DND-41 (cell line): ENCODE measurements at regions not wholly inside any gene's neighbourhood (a gene's known extent, or its start where the extent isn't known, plus 50 kb on each side); places are given as distances from the start of the nearest gene placed in this dataset.

Experiments used
- ATAC-seq: fragments of 200-7000 bp; cut with Tn5 transposase; 3 replicates; pipeline ENCODE4 v1.9.1; 2021; ENCODE audit warnings: low read depth; ENCODE audit not compliant: insufficient read depth
- DNase-seq: peaks from one replicate; pipeline ENCODE4 v3.0.0-alpha.2; 2020
- H2AFZ ChIP-seq: 2 replicates; pipeline ENCODE4 v1.6.0; 2012; ENCODE audit warnings: low read depth, low read length
- H3K27ac ChIP-seq: 2 replicates; pipeline ENCODE4 v1.5.1; 2012; ENCODE audit warnings: low read length, inconsistent platforms
- H3K27me3 ChIP-seq: fragments of 200-600 bp; sonication (generic); 2 replicates; pipeline ENCODE4 v1.6.0; 2012; ENCODE audit warnings: low read length, mild to moderate bottlenecking, inconsistent platforms; ENCODE audit not compliant: insufficient read depth, poor library complexity
- H3K36me3 ChIP-seq: 2 replicates; pipeline ENCODE4 v1.5.1; 2012; ENCODE audit warnings: low read length, inconsistent platforms; ENCODE audit not compliant: insufficient read depth
- H3K4me1 ChIP-seq: 2 replicates; pipeline ENCODE4 v1.5.1; 2012; ENCODE audit warnings: mild to moderate bottlenecking, low read length; ENCODE audit not compliant: insufficient read depth
- H3K4me2 ChIP-seq: 2 replicates; pipeline ENCODE4 v1.6.0; 2012; ENCODE audit warnings: mild to moderate bottlenecking, moderate library complexity, low read length, inconsistent platforms; ENCODE audit not compliant: insufficient read depth
- H3K4me3 ChIP-seq, 2 experiments: fragments of 200-600 bp in 1 of 2; shearing (Covaris generic) in 1 of 2; 2 replicates each; pipeline ENCODE4 v1.5.1; 2012 to 2016; ENCODE audit warnings: inconsistent platforms in 2 of 2, low read length in 2 of 2, mild to moderate bottlenecking in 2 of 2, low read depth in 1 of 2, moderate library complexity in 1 of 2
- H3K79me2 ChIP-seq: 2 replicates; pipeline ENCODE4 v1.6.0; 2012; ENCODE audit warnings: low read length, inconsistent platforms; ENCODE audit not compliant: insufficient read depth
- H3K9ac ChIP-seq: 2 replicates; pipeline ENCODE4 v1.6.0; 2012; ENCODE audit warnings: low read depth, mild to moderate bottlenecking, inconsistent platforms, low read length, moderate library complexity
- H3K9me3 ChIP-seq: 2 replicates; pipeline ENCODE4 v1.5.1; 2012; ENCODE audit warnings: low read length, moderate library complexity, mild to moderate bottlenecking, inconsistent platforms; ENCODE audit not compliant: insufficient read depth, severe bottlenecking
- H4K20me1 ChIP-seq: 2 replicates; pipeline ENCODE4 v1.6.0; 2012; ENCODE audit warnings: low read length; ENCODE audit not compliant: insufficient read depth
- CTCF ChIP-seq: IDR thresholded peaks from 2 replicates; pipeline ENCODE4 v1.5.1; 2012; ENCODE audit warnings: borderline replicate concordance, low read length, moderate library complexity, mild to moderate bottlenecking; ENCODE audit not compliant: poor library complexity, severe bottlenecking; ENCODE audit errors: extremely low read depth
- EZH2 ChIP-seq: IDR thresholded peaks from 3 replicates; pipeline ENCODE4 v1.6.1; 2012; ENCODE audit warnings: borderline replicate concordance, low read depth, mild to moderate bottlenecking, moderate library complexity, low read length, inconsistent platforms; ENCODE audit not compliant: severe bottlenecking

DNA sequence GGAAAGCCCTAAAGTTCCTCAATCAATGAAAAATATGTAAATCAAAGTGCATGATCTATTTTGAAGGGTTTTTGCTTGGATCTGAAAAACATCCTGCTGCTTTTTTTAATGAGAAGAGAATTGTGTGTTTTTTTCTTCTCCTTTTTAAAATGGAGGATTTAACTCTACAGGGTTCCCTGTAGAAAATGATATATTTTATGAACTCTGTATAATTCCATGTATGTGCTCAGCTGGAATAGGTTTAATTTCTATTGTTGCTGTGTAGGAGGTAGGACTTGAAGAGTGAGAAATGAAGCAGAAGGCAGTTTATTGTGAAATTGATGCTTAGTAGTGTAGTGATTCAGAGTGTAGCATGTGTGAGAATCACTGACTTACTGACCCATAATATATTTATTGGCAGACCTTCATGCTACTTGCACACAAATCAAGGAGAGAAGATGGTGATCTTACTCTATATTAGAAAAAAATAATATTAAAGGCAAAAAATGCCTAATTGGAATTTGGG, 286.8 kb upstream of the FSTL5 start:
- no peaks in the 10 kb centered on the region for H3K9me3 ChIP-seq
- no peak for TF ChIP-seq CTCF
- TF ChIP-seq EZH2, result no peak
- no peak overlapping the region for H3K9ac ChIP-seq
- no peak overlapping the region for H2AFZ ChIP-seq
- H3K36me3 ChIP-seq, result no peaks in the 10 kb centered on the region
- no peak overlapping the region for H3K4me2 ChIP-seq
- no peak for ATAC-seq
- H3K79me2 ChIP-seq, result no peaks in the 10 kb centered on the region
- no peaks in the 10 kb centered on the region for H3K27me3 ChIP-seq
- no peak overlapping the region for H3K27ac ChIP-seq
- DNase-seq, result no peak
- no peak overlapping the region for H3K4me3 ChIP-seq
- no peaks in the 10 kb centered on the region for H3K4me1 ChIP-seq
- H4K20me1 ChIP-seq, result no peaks in the 10 kb centered on the region

DNA sequence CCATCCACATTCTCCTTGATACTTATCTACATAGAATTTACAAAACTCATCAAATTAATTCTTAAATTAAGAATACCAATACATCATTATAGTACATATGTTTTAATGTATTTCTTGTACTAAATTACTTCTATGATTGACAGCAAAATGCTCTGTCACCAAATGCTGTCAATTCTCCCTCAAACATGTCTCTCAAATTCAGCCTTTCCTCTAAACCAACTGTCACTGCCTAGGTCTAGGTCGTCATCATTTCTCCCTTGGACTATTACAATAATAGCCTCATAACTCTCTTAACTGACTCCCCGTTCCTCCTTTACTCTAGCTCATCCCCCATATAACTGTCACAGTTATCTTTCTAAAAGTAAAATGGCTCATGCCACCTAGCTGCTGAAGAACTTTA, 279.7 kb upstream of the FSTL5 start:
- Histone ChIP-seq H3K9ac (no peak overlapping the region), H3K9me3 (no peaks in the 10 kb centered on the region), H3K4me1 (no peaks in the 10 kb centered on the region), H3K79me2 (no peaks in the 10 kb centered on the region), H3K27ac (no peak overlapping the region), H3K4me2 (no peak overlapping the region), H3K4me3 (no peak overlapping the region), H2AFZ (no peak overlapping the region), H3K27me3 (no peaks in the 10 kb centered on the region), H3K36me3 (no peaks in the 10 kb centered on the region), H4K20me1 (no peaks in the 10 kb centered on the region)
- DNase-seq (no peak), ATAC-seq (no peak)
- TF ChIP-seq CTCF (no peak), EZH2 (no peak)

DNA sequence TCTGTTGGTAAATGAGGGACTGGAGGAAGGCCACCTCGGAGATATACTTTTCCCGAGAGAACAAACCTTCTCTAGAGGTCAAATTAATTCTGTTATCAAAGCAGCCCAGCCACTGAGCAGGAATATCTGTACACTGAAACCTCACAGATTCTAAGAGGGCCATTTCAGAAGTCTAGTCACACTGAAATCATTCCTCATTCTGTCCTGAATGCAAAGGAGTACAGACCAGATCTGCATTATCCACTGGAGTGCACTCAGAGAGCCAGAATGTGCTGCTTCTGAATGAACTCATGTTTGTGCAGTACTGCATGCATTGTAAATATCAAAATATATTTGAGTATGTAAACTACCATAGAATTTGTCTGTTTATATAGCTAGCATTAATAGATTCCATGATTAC, 278.3 kb upstream of the FSTL5 start:
- no peak for TF ChIP-seq EZH2
- no peaks in the 10 kb centered on the region for H3K27me3 ChIP-seq
- no peaks in the 10 kb centered on the region for H3K9me3 ChIP-seq
- H3K27ac ChIP-seq, result no peak overlapping the region
- no peak overlapping the region for H3K9ac ChIP-seq
- H2AFZ ChIP-seq, result no peak overlapping the region
- H3K36me3 ChIP-seq, result no peaks in the 10 kb centered on the region
- DNase-seq (no peak), ATAC-seq (no peak)
- H3K4me1 ChIP-seq, result no peaks in the 10 kb centered on the region
- H3K4me2 ChIP-seq, result no peak overlapping the region
- H3K4me3 ChIP-seq, result no peak overlapping the region
- no peaks in the 10 kb centered on the region for H4K20me1 ChIP-seq
- no peaks in the 10 kb centered on the region for H3K79me2 ChIP-seq

- ATAC-seq, result no peak
- no peaks in the 10 kb centered on the region for H3K27me3 ChIP-seq
- no peak overlapping the region for H2AFZ ChIP-seq
- no peak overlapping the region for H3K4me2 ChIP-seq
- H3K79me2 ChIP-seq, result no peaks in the 10 kb centered on the region
- H3K4me1 ChIP-seq, result no peaks in the 10 kb centered on the region
- H4K20me1 ChIP-seq, result no peaks in the 10 kb centered on the region
- H3K9ac ChIP-seq, result no peak overlapping the region
- H3K4me3 ChIP-seq, result no peak overlapping the region
- no peak overlapping the region for H3K27ac ChIP-seq
- no peaks in the 10 kb centered on the region for H3K9me3 ChIP-seq
- H3K36me3 ChIP-seq, result no peaks in the 10 kb centered on the region
- no peak for TF ChIP-seq EZH2
- no peak for DNase-seq
Measured at GRCh38 chr4:162422312-162422711, 258.5 kb upstream of the FSTL5 start.
